HTR-8/SVneo (cell line): ENCODE measurements at regions not wholly inside any gene's neighbourhood (a gene's known extent, or its start where the extent isn't known, plus 50 kb on each side); places are given as distances from the start of the nearest gene placed in this dataset.

ENCODE experiments used
- DNase-seq: peaks from one replicate; pipeline ENCODE4 v3.0.0; 2011; ENCODE audit warnings: low spot score, mixed read lengths; ENCODE audit not compliant: insufficient read length
- FAIRE-seq: peaks from 2 replicates; lab custom pipeline; 2011; peaks lifted over from hg19 to GRCh38; lab: Jason Lieb, UNC

- FAIRE-seq (no peak), DNase-seq (no peak)
Measured at GRCh38 chr2:19419211-19419880, 60.9 kb upstream of the OSR1 start.

- DNase-seq (no peak), FAIRE-seq (no peak)
Measured at GRCh38 chr2:19416784-19417684, 58.6 kb upstream of the OSR1 start.

- DNase-seq, result no peak
- FAIRE-seq, result no peak
Measured at GRCh38 chr2:19416083-19416482, 57.7 kb upstream of the OSR1 start.

GRCh38 chr2:19409046-19409445 is 50.6 kb upstream of the OSR1 start:
- no peak for DNase-seq
- no peak for FAIRE-seq

GRCh38 chr2:19408592-19408991 is 50.2 kb upstream of the OSR1 start:
- DNase-seq, result no peak
- FAIRE-seq, result no peak
